ENCODE measurements at regions not wholly inside any gene's neighbourhood (a gene's known extent, or its start where the extent isn't known, plus 50 kb on each side); places are given as distances from the start of the nearest gene placed in this dataset.

GRCh38 chr14:38505973-38506249 is 250.0 kb upstream of the CLEC14A start:
- no peak overlapping the region for H3K27ac ChIP-seq
- no peak overlapping the region for H2AFZ ChIP-seq (replicated peaks)

GRCh38 chr14:38505221-38505972 is 249.5 kb upstream of the CLEC14A start:
- Histone ChIP-seq H3K79me2 (ENCODE audit: low read depth) (no peaks in the 10 kb centered on the region), H3K4me1 (peaks cover 21% of the 10 kb centered on the region), H3K27ac (no peak overlapping the region), H4K20me1 (ENCODE audit: low read depth) (no peaks in the 10 kb centered on the region), H3K9me3 (ENCODE audit: low read depth) (no peaks in the 10 kb centered on the region), H3F3A (ENCODE audit: low read depth) (peaks cover 5% of the 10 kb centered on the region), H3K27me3 (no peaks in the 10 kb centered on the region), H3K9ac (no peak overlapping the region), H3K36me3 (no peaks in the 10 kb centered on the region), H2AFZ (replicated peaks) (no peak overlapping the region), H3K4me2 (no peak overlapping the region), H3K4me3 (no peak overlapping the region)
- H3K27me3 Mint-ChIP-seq (ENCODE audit: insufficient read depth, low read depth) = no peaks in the 10 kb centered on the region
- no peaks in the 10 kb centered on the region for H3K36me3 Mint-ChIP-seq
- H3K4me1 Mint-ChIP-seq = peaks cover 11% of the 10 kb centered on the region
- no peak overlapping the region for H3K4me3 Mint-ChIP-seq
- no peak overlapping the region for H3K27ac Mint-ChIP-seq
- H3K9me3 Mint-ChIP-seq = no peaks in the 10 kb centered on the region
- no peak for DNase-seq (ENCODE audit: low spot score)
- TF ChIP-seq CTCF (IDR thresholded peaks at IDR 0.05) (no peak), EZH2 (IDR thresholded peaks at IDR 0.05) (no peak), EZH2phosphoT487 (IDR thresholded peaks at IDR 0.05) (no peak)

More at GRCh38 chr14:38505973-38506249, 250.0 kb upstream of the CLEC14A start:
- DNase-seq (ENCODE audit: low spot score) = no peak
- H3K4me3 Mint-ChIP-seq = no peak overlapping the region
- H3K4me3 ChIP-seq = no peak overlapping the region
- peaks cover 5% of the 10 kb centered on the region for H3F3A ChIP-seq (ENCODE audit: low read depth)
- TF ChIP-seq CTCF (IDR thresholded peaks at IDR 0.05) (no peak), EZH2 (IDR thresholded peaks at IDR 0.05) (no peak), EZH2phosphoT487 (IDR thresholded peaks at IDR 0.05) (no peak)
- no peak overlapping the region for H3K27ac Mint-ChIP-seq
- no peak overlapping the region for H3K9ac ChIP-seq
- H3K36me3 Mint-ChIP-seq = no peaks in the 10 kb centered on the region
- H3K27me3 ChIP-seq = no peaks in the 10 kb centered on the region
- H3K27me3 Mint-ChIP-seq (ENCODE audit: insufficient read depth, low read depth) = no peaks in the 10 kb centered on the region
- H3K9me3 ChIP-seq (ENCODE audit: low read depth) = no peaks in the 10 kb centered on the region
- H3K4me2 ChIP-seq = no peak overlapping the region
- no peaks in the 10 kb centered on the region for H3K9me3 Mint-ChIP-seq
- H3K4me1 Mint-ChIP-seq = peaks cover 11% of the 10 kb centered on the region
- H4K20me1 ChIP-seq (ENCODE audit: low read depth) = no peaks in the 10 kb centered on the region
- no peaks in the 10 kb centered on the region for H3K36me3 ChIP-seq
- H3K79me2 ChIP-seq (ENCODE audit: low read depth) = no peaks in the 10 kb centered on the region
- H3K4me1 ChIP-seq = peaks cover 21% of the 10 kb centered on the region

- H4K20me1 ChIP-seq (ENCODE audit: low read depth) = no peaks in the 10 kb centered on the region
Measured at GRCh38 chr14:38504175-38504574, 248.3 kb upstream of the CLEC14A start.

More at GRCh38 chr14:38504175-38504574, 248.3 kb upstream of the CLEC14A start:
- Histone ChIP-seq H3K4me3 (no peak overlapping the region), H3K9ac (no peak overlapping the region), H3K27ac (no peak overlapping the region), H3K4me1 (peaks cover 21% of the 10 kb centered on the region), H3K27me3 (no peaks in the 10 kb centered on the region), H3K9me3 (ENCODE audit: low read depth) (no peaks in the 10 kb centered on the region), H3K79me2 (ENCODE audit: low read depth) (no peaks in the 10 kb centered on the region), H3K4me2 (no peak overlapping the region), H2AFZ (replicated peaks) (no peak overlapping the region), H3K36me3 (no peaks in the 10 kb centered on the region), H3F3A (ENCODE audit: low read depth) (peaks cover 5% of the 10 kb centered on the region)
- TF ChIP-seq EZH2 (IDR thresholded peaks at IDR 0.05) = no peak
- no peak for TF ChIP-seq EZH2phosphoT487 (IDR thresholded peaks at IDR 0.05)
- no peak for TF ChIP-seq CTCF (IDR thresholded peaks at IDR 0.05)
- no peak for DNase-seq (ENCODE audit: low spot score)
- Mint-ChIP-seq H3K27ac (no peak overlapping the region), H3K27me3 (ENCODE audit: insufficient read depth, low read depth) (no peaks in the 10 kb centered on the region), H3K36me3 (no peaks in the 10 kb centered on the region), H3K4me3 (no peak overlapping the region), H3K9me3 (no peaks in the 10 kb centered on the region), H3K4me1 (peaks cover 11% of the 10 kb centered on the region)

Data from neural progenitor cell (in vitro differentiated cells).